ENCODE measurements at regions not wholly inside any gene's neighbourhood (a gene's known extent, or its start where the extent isn't known, plus 50 kb on each side); places are given as distances from the start of the nearest gene placed in this dataset.

GRCh38 chr3:31312400-31312799 is 220.3 kb upstream of the STT3B start:
- no peaks in the 10 kb centered on the region for H3K9me3 ChIP-seq (ENCODE audit: control insufficient read depth, low read depth, low read length)
- H3K9ac ChIP-seq (ENCODE audit: control insufficient read depth, extremely low read depth, insufficient read depth, low read length), result no peak overlapping the region
- no peak for DNase-seq (ENCODE audit: low read depth, low spot score)
- no peaks in the 10 kb centered on the region for H3K9me1 ChIP-seq (ENCODE audit: control insufficient read depth, extremely low read depth, insufficient read depth, low read length)
- dilution Hi-C loops (cut with MboI; ENCODE audit: extremely low pct_ligation_motif_present, low sequenced_read_pairs), result no loop called here
- H3K79me2 ChIP-seq (ENCODE audit: control insufficient read depth, insufficient read depth, low read length), result no peaks in the 10 kb centered on the region
- TF ChIP-seq, protein P1, sequence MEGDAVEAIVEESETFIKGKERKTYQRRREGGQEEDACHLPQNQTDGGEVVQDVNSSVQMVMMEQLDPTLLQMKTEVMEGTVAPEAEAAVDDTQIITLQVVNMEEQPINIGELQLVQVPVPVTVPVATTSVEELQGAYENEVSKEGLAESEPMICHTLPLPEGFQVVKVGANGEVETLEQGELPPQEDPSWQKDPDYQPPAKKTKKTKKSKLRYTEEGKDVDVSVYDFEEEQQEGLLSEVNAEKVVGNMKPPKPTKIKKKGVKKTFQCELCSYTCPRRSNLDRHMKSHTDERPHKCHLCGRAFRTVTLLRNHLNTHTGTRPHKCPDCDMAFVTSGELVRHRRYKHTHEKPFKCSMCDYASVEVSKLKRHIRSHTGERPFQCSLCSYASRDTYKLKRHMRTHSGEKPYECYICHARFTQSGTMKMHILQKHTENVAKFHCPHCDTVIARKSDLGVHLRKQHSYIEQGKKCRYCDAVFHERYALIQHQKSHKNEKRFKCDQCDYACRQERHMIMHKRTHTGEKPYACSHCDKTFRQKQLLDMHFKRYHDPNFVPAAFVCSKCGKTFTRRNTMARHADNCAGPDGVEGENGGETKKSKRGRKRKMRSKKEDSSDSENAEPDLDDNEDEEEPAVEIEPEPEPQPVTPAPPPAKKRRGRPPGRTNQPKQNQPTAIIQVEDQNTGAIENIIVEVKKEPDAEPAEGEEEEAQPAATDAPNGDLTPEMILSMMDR (optimal IDR thresholded peaks at IDR 0.05 in 1 of 3, IDR thresholded peaks at IDR 0.05 in 1 of 3, conservative IDR thresholded peaks at IDR 0.05 in 1 of 3; ENCODE audit: extremely low read depth in 1 of 3, insufficient read depth in 2 of 3, low read length in 3 of 3), result no peak
- TF ChIP-seq EZH2 (IDR thresholded peaks at IDR 0.05; ENCODE audit: low read length), result no peak
- no peaks in the 10 kb centered on the region for H3K4me1 ChIP-seq (ENCODE audit: control insufficient read depth, extremely low read depth, insufficient read depth, low read length)
- no peaks in the 10 kb centered on the region for H3K36me3 ChIP-seq (ENCODE audit: control insufficient read depth in 2 of 2, extremely low read depth in 1 of 2, insufficient read depth in 2 of 2, low read length in 2 of 2)
- H3K27ac ChIP-seq (ENCODE audit: control insufficient read depth, insufficient read depth, low read length), result no peak overlapping the region
- no peak overlapping the region for H2AFZ ChIP-seq (ENCODE audit: control insufficient read depth, low read length)
- H3K27me3 ChIP-seq (ENCODE audit: control insufficient read depth, extremely low read depth, insufficient read depth, low read length), result no peaks in the 10 kb centered on the region
- no peak for FAIRE-seq
- no peak overlapping the region for H3K4me3 ChIP-seq (ENCODE audit: control insufficient read depth in 2 of 3, extremely low read depth in 1 of 3, insufficient read depth in 2 of 3, low read depth in 1 of 3, low read length in 3 of 3)
- H4K20me1 ChIP-seq (ENCODE audit: control insufficient read depth, extremely low read depth, insufficient read depth, low read length), result no peaks in the 10 kb centered on the region
- no peak overlapping the region for H3K4me2 ChIP-seq (ENCODE audit: control insufficient read depth, extremely low read depth, insufficient read depth, low read depth, low read length)

GRCh38 chr3:31314258-31314657 is 218.5 kb upstream of the STT3B start:
- no peak overlapping the region for H2AFZ ChIP-seq (ENCODE audit: control insufficient read depth, low read length)
- no peak overlapping the region for H3K27ac ChIP-seq (ENCODE audit: control insufficient read depth, insufficient read depth, low read length)
- no peak overlapping the region for H3K9ac ChIP-seq (ENCODE audit: control insufficient read depth, extremely low read depth, insufficient read depth, low read length)
- H3K4me1 ChIP-seq (ENCODE audit: control insufficient read depth, extremely low read depth, insufficient read depth, low read length), result no peaks in the 10 kb centered on the region
- no peak for TF ChIP-seq EZH2 (IDR thresholded peaks at IDR 0.05; ENCODE audit: low read length)
- no peaks in the 10 kb centered on the region for H3K9me1 ChIP-seq (ENCODE audit: control insufficient read depth, extremely low read depth, insufficient read depth, low read length)
- no peaks in the 10 kb centered on the region for H3K36me3 ChIP-seq (ENCODE audit: control insufficient read depth in 2 of 2, extremely low read depth in 1 of 2, insufficient read depth in 2 of 2, low read length in 2 of 2)
- FAIRE-seq, result no peak
- no peak for DNase-seq (ENCODE audit: low read depth, low spot score)
- H3K27me3 ChIP-seq (ENCODE audit: control insufficient read depth, extremely low read depth, insufficient read depth, low read length), result no peaks in the 10 kb centered on the region
- no peaks in the 10 kb centered on the region for H4K20me1 ChIP-seq (ENCODE audit: control insufficient read depth, extremely low read depth, insufficient read depth, low read length)
- dilution Hi-C loops (cut with MboI; ENCODE audit: extremely low pct_ligation_motif_present, low sequenced_read_pairs), result no loop called here
- no peak overlapping the region for H3K4me2 ChIP-seq (ENCODE audit: control insufficient read depth, extremely low read depth, insufficient read depth, low read depth, low read length)
- no peaks in the 10 kb centered on the region for H3K9me3 ChIP-seq (ENCODE audit: control insufficient read depth, low read depth, low read length)
- H3K79me2 ChIP-seq (ENCODE audit: control insufficient read depth, insufficient read depth, low read length), result no peaks in the 10 kb centered on the region
- H3K4me3 ChIP-seq (ENCODE audit: control insufficient read depth in 2 of 3, extremely low read depth in 1 of 3, insufficient read depth in 2 of 3, low read depth in 1 of 3, low read length in 3 of 3), result no peak overlapping the region

DNA sequence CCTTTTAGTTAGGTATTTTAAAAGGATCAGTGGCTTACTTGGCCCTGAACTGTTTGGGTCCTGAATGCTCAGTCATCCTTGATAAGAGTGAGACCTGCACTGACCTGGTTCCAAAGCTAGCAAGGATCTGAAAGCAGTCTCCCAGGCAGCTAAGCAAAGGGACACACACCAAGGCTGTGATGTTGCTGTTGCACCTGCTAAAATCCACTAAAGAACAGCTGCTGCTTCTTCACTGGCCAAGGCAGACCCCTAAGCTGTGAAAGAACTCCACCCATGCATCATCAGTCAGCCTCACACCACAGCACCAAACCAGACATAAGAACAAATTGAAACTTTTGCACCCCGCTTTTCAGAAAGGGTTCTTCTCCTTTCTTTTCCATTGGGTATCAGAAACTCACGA is 213.4 kb upstream of the STT3B start:
- Histone ChIP-seq H3K27me3 (ENCODE audit: control insufficient read depth, extremely low read depth, insufficient read depth, low read length) (peaks cover 4% of the 10 kb centered on the region), H3K4me1 (ENCODE audit: control insufficient read depth, extremely low read depth, insufficient read depth, low read length) (no peaks in the 10 kb centered on the region), H3K79me2 (ENCODE audit: control insufficient read depth, insufficient read depth, low read length) (no peaks in the 10 kb centered on the region), H2AFZ (ENCODE audit: control insufficient read depth, low read length) (no peak overlapping the region), H3K4me2 (ENCODE audit: control insufficient read depth, extremely low read depth, insufficient read depth, low read depth, low read length) (no peak overlapping the region), H3K9ac (ENCODE audit: control insufficient read depth, extremely low read depth, insufficient read depth, low read length) (no peak overlapping the region), H3K36me3 (ENCODE audit: control insufficient read depth in 2 of 2, extremely low read depth in 1 of 2, insufficient read depth in 2 of 2, low read length in 2 of 2) (no peaks in the 10 kb centered on the region), H4K20me1 (ENCODE audit: control insufficient read depth, extremely low read depth, insufficient read depth, low read length) (no peaks in the 10 kb centered on the region), H3K9me1 (ENCODE audit: control insufficient read depth, extremely low read depth, insufficient read depth, low read length) (no peaks in the 10 kb centered on the region), H3K9me3 (ENCODE audit: control insufficient read depth, low read depth, low read length) (no peaks in the 10 kb centered on the region), H3K27ac (ENCODE audit: control insufficient read depth, insufficient read depth, low read length) (no peak overlapping the region), H3K4me3 (ENCODE audit: control insufficient read depth in 2 of 3, extremely low read depth in 1 of 3, insufficient read depth in 2 of 3, low read depth in 1 of 3, low read length in 3 of 3) (no peak overlapping the region)
- FAIRE-seq (no peak), DNase-seq (ENCODE audit: low read depth, low spot score) (no peak)
- TF ChIP-seq, protein P1 (optimal IDR thresholded peaks at IDR 0.05 in 1 of 3, IDR thresholded peaks at IDR 0.05 in 1 of 3, conservative IDR thresholded peaks at IDR 0.05 in 1 of 3; ENCODE audit: extremely low read depth in 1 of 3, insufficient read depth in 2 of 3, low read length in 3 of 3), result no peak
- no peak for TF ChIP-seq EZH2 (IDR thresholded peaks at IDR 0.05; ENCODE audit: low read length)
- dilution Hi-C loops (cut with MboI; ENCODE audit: extremely low pct_ligation_motif_present, low sequenced_read_pairs), result no loop called here

All from keratinocyte (primary cell).